H1 (cell line): ENCODE measurements at regions not wholly inside any gene's neighbourhood (a gene's known extent, or its start where the extent isn't known, plus 50 kb on each side); places are given as distances from the start of the nearest gene placed in this dataset.

Experiments used
- CTCF ChIA-PET: fragments of 300-600 bp; sonication (Branson Sonifier 250); formaldehyde crosslinking; loops from one replicate; lab custom pipeline; 2021; ENCODE audit not compliant: partially characterized antibody; lab: Charles Lee
- POLR2A ChIA-PET: fragments of 300-600 bp; sonication (Branson Sonifier 250); formaldehyde crosslinking; loops from one replicate; lab custom pipeline; 2021; ENCODE audit warnings: inconsistent platforms; ENCODE audit not compliant: partially characterized antibody; lab: Charles Lee
- DNase-seq, 2 experiments: peaks; one replicate each; pipeline versions ENCODE4 v3.0.0 to v3.0.0-alpha.2; 2010 to 2022; ENCODE audit warnings: low spot score in 2 of 2, low read depth in 1 of 2, mixed read lengths in 1 of 2
- FAIRE-seq: peaks from 2 replicates; lab custom pipeline; 2011; peaks lifted over from hg19 to GRCh38; lab: Jason Lieb, UNC
- H2AFZ ChIP-seq: 2 replicates; pipeline ENCODE4 v1.8.1; 2012; ENCODE audit warnings: low read length, inconsistent platforms
- H2AK5ac ChIP-seq: 2 replicates; pipeline ENCODE4 v1.6.1; 2013; ENCODE audit warnings: low read depth, low read length
- H2BK120ac ChIP-seq: replicated peaks from 2 replicates; pipeline ENCODE3; 2013; ENCODE audit warnings: low read depth, low read length, inconsistent platforms
- H2BK12ac ChIP-seq: 2 replicates; pipeline ENCODE4 v1.6.1; 2013; ENCODE audit warnings: low read depth, low read length
- H2BK15ac ChIP-seq: 2 replicates; pipeline ENCODE4 v1.6.1; 2013; ENCODE audit warnings: low read length
- H2BK20ac ChIP-seq: 2 replicates; pipeline ENCODE4 v1.6.1; 2013; ENCODE audit warnings: low read length
- H2BK5ac ChIP-seq: 2 replicates; pipeline ENCODE4 v1.6.1; 2013; ENCODE audit warnings: low read depth, low read length
- H3K14ac ChIP-seq: 2 replicates; pipeline ENCODE4 v1.6.1; 2013; ENCODE audit warnings: inconsistent platforms; ENCODE audit not compliant: insufficient read length
- H3K18ac ChIP-seq: 2 replicates; pipeline ENCODE4 v1.6.1; 2013; ENCODE audit warnings: low read length; ENCODE audit errors: extremely low read depth
- H3K23ac ChIP-seq: 2 replicates; pipeline ENCODE4 v1.6.1; 2013; ENCODE audit warnings: inconsistent platforms; ENCODE audit not compliant: insufficient read length
- H3K23me2 ChIP-seq: 2 replicates; pipeline ENCODE4 v1.6.1; 2013; ENCODE audit warnings: low read depth, low read length
- H3K27ac ChIP-seq: 2 replicates; pipeline ENCODE4 v1.6.1; 2011; ENCODE audit warnings: low read depth, low read length, inconsistent platforms
- H3K27me3 ChIP-seq, 4 experiments: replicated peaks in 1 of 4; 1 replicate in 1 of 4; 2 replicates in 3 of 4; pipeline versions ENCODE4 v1.6.1 to v1.8.1; 2011 to 2013; ENCODE audit warnings: low read length in 3 of 4, mild to moderate bottlenecking in 3 of 4, inconsistent platforms in 2 of 4, mixed read lengths in 2 of 4, moderate library complexity in 1 of 4; ENCODE audit not compliant: control insufficient read depth in 3 of 4, insufficient read depth in 3 of 4; ENCODE audit errors: extremely low read depth in 1 of 4
- H3K36me3 ChIP-seq, 4 experiments: 2 replicates each; pipeline versions ENCODE4 v1.6.1 to v1.8.1; 2011 to 2013; ENCODE audit warnings: mild to moderate bottlenecking in 4 of 4, low read length in 3 of 4, moderate library complexity in 2 of 4, control low read depth in 1 of 4, inconsistent platforms in 1 of 4; ENCODE audit not compliant: insufficient read depth in 4 of 4, control insufficient read depth in 2 of 4
- H3K4ac ChIP-seq: replicated peaks from 2 replicates; pipeline ENCODE3; 2013; ENCODE audit warnings: low read length, low read depth, mixed read lengths, inconsistent platforms; ENCODE audit not compliant: insufficient read length
- H3K4me1 ChIP-seq, 4 experiments: replicated peaks in 1 of 4; 1 replicate in 1 of 4; 2 replicates in 3 of 4; pipeline versions ENCODE4 v1.6.1 to v1.8.1; 2011 to 2013; ENCODE audit warnings: low read length in 3 of 4, inconsistent platforms in 2 of 4, mixed read lengths in 1 of 4; ENCODE audit not compliant: insufficient read depth in 4 of 4, control insufficient read depth in 3 of 4
- H3K4me2 ChIP-seq, 2 experiments: 2 replicates each; pipeline versions ENCODE4 v1.6.1 to v1.8.1; 2011 to 2013; ENCODE audit warnings: low read depth in 2 of 2, low read length in 2 of 2, control low read depth in 1 of 2, inconsistent platforms in 1 of 2, mild to moderate bottlenecking in 1 of 2; ENCODE audit not compliant: insufficient read depth in 1 of 2
- H3K4me3 ChIP-seq, 4 experiments: fragments of 200-600, 300-600 bp in 1 of 4; sonication (generic), shearing (Covaris generic), sonication (Bioruptor Twin) in 1 of 4; 2 replicates each; pipeline versions ENCODE4 v1.5.1 to v1.8.1; 2011 to 2016; ENCODE audit warnings: low read length in 4 of 4, low read depth in 3 of 4, control low read depth in 2 of 4, inconsistent platforms in 2 of 4, mild to moderate bottlenecking in 2 of 4, mixed read lengths in 1 of 4, moderate library complexity in 1 of 4; ENCODE audit not compliant: insufficient read depth in 2 of 4; ENCODE audit errors: extremely low read depth in 1 of 4
- H3K56ac ChIP-seq: replicated peaks from 2 replicates; pipeline ENCODE3; 2013; ENCODE audit warnings: low read depth, mild to moderate bottlenecking, mixed read lengths, low read length, inconsistent platforms; ENCODE audit not compliant: insufficient read length
- H3K79me1 ChIP-seq: 2 replicates; pipeline ENCODE4 v1.6.1; 2013; ENCODE audit warnings: low read depth, low read length, control low read depth
- H3K79me2 ChIP-seq, 2 experiments: 2 replicates each; pipeline versions ENCODE4 v1.6.1 to v1.8.1; 2012 to 2013; ENCODE audit warnings: low read length in 2 of 2, mild to moderate bottlenecking in 2 of 2, inconsistent platforms in 1 of 2; ENCODE audit not compliant: insufficient read depth in 2 of 2, control insufficient read depth in 1 of 2
- H3K9ac ChIP-seq, 4 experiments: replicated peaks in 1 of 4; 1 replicate in 1 of 4; 2 replicates in 3 of 4; pipeline versions ENCODE4 v1.6.1 to v1.8.1; 2011 to 2013; ENCODE audit warnings: low read depth in 3 of 4, low read length in 3 of 4, control low read depth in 2 of 4, mild to moderate bottlenecking in 2 of 4, moderate library complexity in 2 of 4, inconsistent platforms in 1 of 4; ENCODE audit errors: extremely low read depth in 1 of 4
- H3K9me3 ChIP-seq, 2 experiments: 2 replicates each; pipeline versions ENCODE4 v1.6.1 to v1.8.1; 2012 to 2013; ENCODE audit warnings: mild to moderate bottlenecking in 2 of 2, moderate library complexity in 2 of 2, control low read depth in 1 of 2, inconsistent platforms in 1 of 2, low read depth in 1 of 2, low read length in 1 of 2, mixed read lengths in 1 of 2; ENCODE audit not compliant: insufficient read depth in 2 of 2
- H4K20me1 ChIP-seq, 2 experiments: replicated peaks in 1 of 2; 2 replicates each; pipeline versions ENCODE3 to v1.8.1; 2011 to 2013; ENCODE audit warnings: inconsistent platforms in 2 of 2, low read length in 2 of 2, mild to moderate bottlenecking in 1 of 2; ENCODE audit not compliant: insufficient read depth in 2 of 2, control insufficient read depth in 1 of 2
- H4K5ac ChIP-seq: 2 replicates; pipeline ENCODE4 v1.6.1; 2013; ENCODE audit warnings: low read length, low read depth, mixed read lengths, inconsistent platforms; ENCODE audit not compliant: insufficient read length
- H4K8ac ChIP-seq: 2 replicates; pipeline ENCODE4 v1.8.0; 2013; ENCODE audit warnings: mild to moderate bottlenecking, moderate library complexity, low read length, inconsistent platforms; ENCODE audit not compliant: insufficient read depth; ENCODE audit errors: extremely low read depth
- H4K91ac ChIP-seq: replicated peaks from 2 replicates; pipeline ENCODE3; 2013; ENCODE audit warnings: low read length, mixed read lengths, inconsistent platforms; ENCODE audit not compliant: insufficient read length
- BACH1 ChIP-seq: IDR thresholded peaks from 2 replicates; pipeline ENCODE4 v1.6.1; 2012; ENCODE audit warnings: low read length, improper control_type of control experiment
- USF2 ChIP-seq: IDR thresholded peaks from 2 replicates; pipeline ENCODE4 v1.6.1; 2011; ENCODE audit warnings: low read length, improper control_type of control experiment
- WGBS, 2 experiments: shearing (Covaris generic) in 1 of 2; methylation state at CpG; one replicate each; pipeline versions ENCODE4 v1.1.6 to v1.1.7; 2013 to 2015; ENCODE audit warnings: low lambda C conversion rate in 2 of 2, mixed read lengths in 2 of 2, inconsistent platforms in 1 of 2, low coverage in 1 of 2, missing lambda C conversion rate in 1 of 2; ENCODE audit not compliant: insufficient replicate concordance in 2 of 2, insufficient coverage in 1 of 2, insufficient read length in 1 of 2; ENCODE audit errors: extremely low coverage in 1 of 2, missing lambda C conversion rate in 1 of 2; 5-methylcytosine and 5-hydroxymethylcytosine counted together
- TF ChIP-seq, protein P1 (sequence below): IDR thresholded peaks from 2 replicates; pipeline ENCODE4 v1.6.1; 2012; ENCODE audit warnings: low read length, inconsistent platforms

- no peak overlapping the region for H2BK120ac ChIP-seq
- no peaks in the 10 kb centered on the region for H3K23me2 ChIP-seq
- no peak overlapping the region for H4K91ac ChIP-seq
- no peak overlapping the region for H4K5ac ChIP-seq
- 0 out of 2 replicates have a peak overlapping the region, but pooled peaks have one; percentile 53 for H2AK5ac ChIP-seq
- H3K36me3 ChIP-seq: no peaks in the 10 kb centered on the region
- no peak overlapping the region for H3K18ac ChIP-seq
- ChIA-PET CTCF (interaction anchor here (0.6 to 1.2 kb wide), 4 partner anchors 9 to 224 kb away, joined by 3 to 4 read pairs (median 3); no protein-coding TSS in a partner anchor), POLR2A (no interaction called here)
- no peak overlapping the region for H3K56ac ChIP-seq
- no peak overlapping the region for H3K14ac ChIP-seq
- no peak overlapping the region for H3K4ac ChIP-seq
- no peaks in the 10 kb centered on the region for H3K9me3 ChIP-seq
- no peak overlapping the region for H2BK15ac ChIP-seq
- no peak overlapping the region for H2BK12ac ChIP-seq
- H3K27me3 ChIP-seq: no peaks in the 10 kb centered on the region
- H3K27ac ChIP-seq: no peak overlapping the region
- H2BK20ac ChIP-seq: no peak overlapping the region
- H3K79me1 ChIP-seq: no peaks in the 10 kb centered on the region
- H3K79me2 ChIP-seq: no peaks in the 10 kb centered on the region
- WGBS, 2 experiments: 95% methylated on average over 19 of the region's 19 CpGs; no CpG with 5 or more reads in 1 of the 2 experiments
- H3K9ac ChIP-seq: no peak overlapping the region
- H4K20me1 ChIP-seq: no peaks in the 10 kb centered on the region
- H3K4me1 ChIP-seq: no peaks in the 10 kb centered on the region
- H3K4me3 ChIP-seq: no peak overlapping the region
- no peak for DNase-seq
- TF ChIP-seq USF2: no peak
- TF ChIP-seq, protein P1, sequence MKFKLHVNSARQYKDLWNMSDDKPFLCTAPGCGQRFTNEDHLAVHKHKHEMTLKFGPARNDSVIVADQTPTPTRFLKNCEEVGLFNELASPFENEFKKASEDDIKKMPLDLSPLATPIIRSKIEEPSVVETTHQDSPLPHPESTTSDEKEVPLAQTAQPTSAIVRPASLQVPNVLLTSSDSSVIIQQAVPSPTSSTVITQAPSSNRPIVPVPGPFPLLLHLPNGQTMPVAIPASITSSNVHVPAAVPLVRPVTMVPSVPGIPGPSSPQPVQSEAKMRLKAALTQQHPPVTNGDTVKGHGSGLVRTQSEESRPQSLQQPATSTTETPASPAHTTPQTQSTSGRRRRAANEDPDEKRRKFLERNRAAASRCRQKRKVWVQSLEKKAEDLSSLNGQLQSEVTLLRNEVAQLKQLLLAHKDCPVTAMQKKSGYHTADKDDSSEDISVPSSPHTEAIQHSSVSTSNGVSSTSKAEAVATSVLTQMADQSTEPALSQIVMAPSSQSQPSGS: no peak
- TF ChIP-seq BACH1: no peak
- H2AFZ ChIP-seq: no peak overlapping the region
- FAIRE-seq: no peak
- no peak overlapping the region for H2BK5ac ChIP-seq
- H3K23ac ChIP-seq: no peak overlapping the region
- peak overlapping the region; percentile 71; the same call in 1 of the 2 replicates for H4K8ac ChIP-seq
- H3K4me2 ChIP-seq: no peak overlapping the region
Measured at GRCh38 chr14:99042381-99043266, 229.4 kb downstream of the BCL11B start.
